HS-27A (cell line): ENCODE measurements at regions not wholly inside any gene's neighbourhood (a gene's known extent, or its start where the extent isn't known, plus 50 kb on each side); places are given as distances from the start of the nearest gene placed in this dataset.
"Not testable (repeated sequence)": the region's sequence is repeated elsewhere in the genome, so short reads cannot be mapped to it uniquely, and the experiment has no call there.

ENCODE experiments used
- DNase-seq: peaks from one replicate; pipeline ENCODE4 v3.0.0-alpha.2; 2012; ENCODE audit warnings: low read depth, missing footprints

DNA sequence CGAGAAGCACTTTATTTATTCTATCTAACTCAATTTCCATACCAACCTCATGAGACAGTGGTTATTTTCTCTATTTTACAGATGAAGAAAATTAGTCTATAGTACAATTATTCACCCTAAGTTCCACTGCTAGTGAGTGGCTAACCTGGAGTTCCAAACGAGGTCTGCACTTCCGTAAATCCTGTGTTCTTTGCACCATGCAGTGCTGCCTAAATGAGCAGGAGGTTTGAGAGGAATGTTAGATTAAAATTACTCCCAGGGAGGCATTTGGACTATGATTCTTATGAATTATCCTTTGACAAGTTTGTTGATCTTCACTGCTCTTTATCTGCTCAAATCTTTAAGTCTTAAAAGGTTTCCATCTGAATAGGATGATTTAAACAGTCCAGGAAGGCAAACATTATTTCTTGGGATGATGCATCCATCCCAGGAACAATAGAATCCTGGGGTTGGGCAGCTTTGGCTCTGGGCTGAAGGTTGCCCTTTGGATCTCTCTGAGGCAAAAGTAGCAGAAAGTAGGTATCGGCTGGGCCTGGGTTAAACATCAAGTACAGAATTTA, 400.8 kb downstream of the REEP3 start:
- no peak for DNase-seq

DNA sequence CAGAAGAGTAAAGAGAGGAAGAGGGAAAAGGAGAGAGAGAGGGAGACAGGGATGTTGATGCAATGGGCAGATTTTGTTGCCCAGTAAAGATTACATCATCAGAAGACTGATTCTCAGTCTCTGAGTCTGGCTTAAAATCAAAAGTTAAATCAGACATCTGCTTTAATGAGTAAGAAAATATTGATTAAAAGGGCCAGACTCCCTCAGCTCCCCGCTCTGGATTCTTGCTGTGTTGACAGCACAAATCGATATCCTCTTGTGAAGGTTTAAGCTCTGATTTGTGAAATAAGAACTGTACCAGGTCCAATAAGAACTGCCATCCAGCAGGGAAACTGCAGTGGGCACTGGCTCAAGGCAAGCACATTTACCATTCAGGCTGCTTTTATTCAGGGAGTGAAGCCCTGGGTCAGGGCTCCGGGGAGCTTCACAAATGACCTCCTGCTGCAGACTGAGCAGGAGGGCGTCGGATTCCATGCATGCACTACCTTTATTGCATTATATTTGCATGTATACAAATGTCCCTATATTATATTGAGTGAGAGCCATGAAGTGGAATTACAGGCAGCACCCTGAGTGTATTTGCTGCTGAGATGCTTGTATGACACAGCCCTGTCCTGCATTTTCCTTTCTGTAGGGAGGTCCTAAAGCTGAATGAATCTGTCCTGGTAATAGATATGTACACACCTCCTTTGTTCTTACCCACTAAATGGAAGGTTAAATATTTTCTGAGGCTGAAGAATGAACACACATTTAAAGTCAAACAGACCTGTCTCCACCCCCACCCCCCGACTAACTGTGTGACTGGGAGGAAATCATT, 401.5 kb downstream of the REEP3 start:
- DNase-seq: no peak

- DNase-seq: no peak
Observed at GRCh38 chr10:63929831-63930467, 408.7 kb downstream of the REEP3 start.

- no peak for DNase-seq
Observed at GRCh38 chr10:63930584-63930983, 409.4 kb downstream of the REEP3 start.

DNA sequence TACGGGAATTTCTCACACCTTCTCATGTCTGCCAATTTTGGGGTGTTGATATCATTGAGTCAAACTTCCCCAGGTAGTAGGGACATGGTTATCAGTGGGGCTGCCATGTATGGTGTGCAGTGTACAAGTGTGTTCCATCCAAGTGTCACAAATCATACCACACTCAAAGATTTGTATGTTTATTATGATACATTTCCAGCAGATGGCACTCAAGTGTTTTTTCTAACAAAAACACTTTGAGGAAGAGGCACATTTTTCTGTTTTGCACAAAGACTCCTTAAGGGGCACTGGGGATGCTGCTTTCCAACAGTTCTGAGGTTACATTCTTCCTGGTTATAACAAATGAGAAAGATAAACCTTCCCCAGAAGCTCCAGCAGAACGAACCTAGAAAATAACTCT, 414.5 kb downstream of the REEP3 start:
- no peak for DNase-seq

- DNase-seq: no peak
Observed at GRCh38 chr10:63940277-63940922, 419.2 kb downstream of the REEP3 start.

DNA sequence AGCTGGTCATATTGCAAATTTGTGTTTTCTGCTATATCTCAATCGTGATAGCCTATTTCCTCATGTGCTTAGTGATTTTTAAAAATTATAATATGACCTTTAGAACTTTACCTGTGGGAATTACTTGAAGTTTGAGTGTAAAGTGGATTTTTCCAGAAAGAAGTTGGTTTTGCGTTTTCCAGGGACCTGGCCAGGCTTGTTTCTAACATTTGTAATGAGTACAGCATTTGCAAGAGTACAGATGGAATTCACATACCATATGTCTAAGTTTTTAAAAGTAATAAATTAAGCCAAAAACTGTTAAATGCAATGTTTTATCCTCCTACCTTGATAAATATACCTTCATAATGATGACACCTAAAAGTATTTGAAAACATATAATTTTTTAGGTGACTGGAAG, 443.2 kb downstream of the REEP3 start:
- DNase-seq: no peak

DNA sequence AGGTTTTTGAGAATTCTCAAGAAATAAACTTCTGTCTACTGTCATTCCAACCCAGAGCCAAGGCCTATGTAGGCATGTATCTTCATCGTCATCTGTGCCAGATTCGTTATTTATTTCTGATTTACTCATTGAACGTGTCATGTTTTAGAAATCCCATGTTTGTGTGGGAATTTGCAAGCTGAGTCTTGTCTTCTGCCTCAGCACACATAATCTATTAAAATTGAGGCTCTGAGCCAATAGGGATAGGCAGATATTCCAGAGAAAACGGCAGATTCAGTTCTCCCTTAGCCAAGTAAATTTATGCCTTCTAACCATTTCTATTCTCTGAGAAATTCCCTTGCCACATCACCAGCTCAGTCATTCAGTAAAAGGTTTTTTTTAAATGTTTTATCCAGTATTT, 444.6 kb downstream of the REEP3 start:
- no peak for DNase-seq

GRCh38 chr10:63972949-63973827, 452.0 kb downstream of the REEP3 start:
- DNase-seq: no peak

DNA sequence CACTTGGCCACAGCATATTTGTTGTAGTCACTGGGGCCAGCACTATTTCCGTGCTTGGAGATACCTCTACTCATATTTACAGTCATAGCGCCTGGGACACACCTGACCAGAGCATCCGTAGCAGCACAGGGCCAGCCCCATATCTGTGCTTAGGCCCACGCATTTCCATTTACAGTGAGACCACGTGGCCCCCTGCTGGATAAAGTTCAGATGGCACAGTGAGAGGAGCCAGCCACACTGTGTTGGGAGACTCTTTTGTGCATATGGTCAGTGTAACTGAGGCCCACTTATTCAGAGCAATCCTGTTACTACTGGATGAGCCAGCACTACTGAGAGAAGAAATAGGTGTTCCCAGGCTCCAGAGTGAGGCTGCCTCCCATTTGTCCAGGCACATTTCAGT, 455.3 kb downstream of the REEP3 start:
- DNase-seq: no peak

DNA sequence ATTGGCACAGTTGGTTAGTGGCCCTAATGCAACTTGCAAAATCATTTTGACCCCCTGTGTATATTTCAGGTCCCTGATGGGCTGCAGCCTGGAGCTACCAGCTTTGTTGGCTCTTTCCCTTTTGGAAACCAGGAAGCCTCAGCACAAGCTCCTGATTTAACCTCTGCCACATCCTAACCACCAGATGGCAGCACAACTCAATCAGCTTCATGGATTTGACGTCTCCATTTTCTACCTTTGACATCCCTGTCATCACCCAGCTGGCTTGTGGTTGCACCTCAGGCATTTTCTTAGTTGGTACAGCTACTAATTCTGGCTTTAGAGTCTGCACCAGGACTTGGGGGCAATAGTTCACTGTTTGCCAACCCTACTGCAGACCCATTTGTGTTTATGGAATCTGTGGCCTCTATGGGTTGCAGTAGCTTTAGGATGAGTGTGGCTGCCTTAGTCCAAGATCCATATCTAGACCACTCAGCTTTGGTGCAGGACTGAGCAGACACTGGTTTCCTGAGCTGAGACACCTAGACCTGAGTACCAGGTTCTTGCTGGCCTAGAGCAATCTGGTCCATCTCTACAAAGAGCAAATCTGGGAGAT, 456.2 kb downstream of the REEP3 start:
- DNase-seq: no peak

DNA sequence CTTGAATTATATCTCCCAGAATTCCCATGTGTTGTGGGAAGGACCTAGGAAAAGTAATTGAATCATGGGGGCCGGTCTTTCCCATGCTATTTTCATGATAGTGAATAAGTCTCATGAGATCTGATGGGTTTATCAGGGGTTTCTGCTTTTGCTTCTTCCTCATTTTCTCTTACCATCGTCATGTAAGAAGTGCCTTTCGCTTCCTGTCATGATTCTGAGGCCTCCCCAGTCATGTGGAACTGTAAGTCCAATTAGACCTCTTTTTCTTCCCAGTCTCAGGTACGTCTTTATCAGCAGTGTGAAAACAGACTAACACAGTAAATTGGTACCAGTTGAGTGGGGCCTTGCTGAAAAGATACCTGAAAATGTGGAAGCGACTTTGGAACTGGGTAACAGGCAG, 459.7 kb downstream of the REEP3 start:
- DNase-seq: not testable (repeated sequence)

GRCh38 chr10:63984061-63984460, 462.9 kb downstream of the REEP3 start:
- DNase-seq: not testable (repeated sequence)

DNA sequence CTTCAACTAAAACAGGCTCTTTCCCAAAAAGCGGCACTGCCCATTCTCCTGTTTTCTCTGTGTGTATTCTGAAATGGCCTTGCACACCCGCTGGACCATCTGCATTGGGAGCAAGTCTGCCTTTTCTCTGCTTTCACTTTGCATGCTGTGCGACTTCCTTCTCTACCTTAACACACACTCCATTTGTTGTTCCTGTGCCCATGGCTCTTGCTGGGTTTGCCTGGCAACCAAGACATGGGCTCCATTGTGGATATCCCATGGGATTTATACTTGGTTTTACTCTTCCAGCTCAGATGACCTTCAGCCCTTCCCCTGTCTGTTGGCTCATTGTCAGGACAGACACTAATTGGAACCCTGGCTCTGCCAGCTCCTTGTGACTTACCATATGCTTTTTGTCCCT, 465.3 kb downstream of the REEP3 start:
- no peak for DNase-seq

DNA sequence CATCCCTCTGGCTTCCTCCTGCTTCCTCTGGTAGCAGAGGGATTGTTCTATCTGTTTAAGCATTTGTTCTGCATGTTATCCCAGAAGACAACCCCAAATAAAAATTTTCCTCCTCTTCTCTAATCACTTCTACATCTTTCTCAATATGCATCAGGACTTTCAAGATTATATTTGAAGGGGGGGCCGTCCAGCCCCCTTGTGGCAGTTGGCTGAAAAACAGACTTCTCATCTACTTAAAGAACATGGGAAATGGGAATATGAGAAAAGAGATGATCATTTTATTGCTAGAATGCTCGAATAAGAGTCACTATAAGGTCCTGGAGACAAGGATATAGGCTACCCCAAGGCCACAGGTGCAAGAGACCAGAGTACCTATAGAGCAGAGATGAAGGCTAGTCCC, 466.0 kb downstream of the REEP3 start:
- DNase-seq: no peak

DNA sequence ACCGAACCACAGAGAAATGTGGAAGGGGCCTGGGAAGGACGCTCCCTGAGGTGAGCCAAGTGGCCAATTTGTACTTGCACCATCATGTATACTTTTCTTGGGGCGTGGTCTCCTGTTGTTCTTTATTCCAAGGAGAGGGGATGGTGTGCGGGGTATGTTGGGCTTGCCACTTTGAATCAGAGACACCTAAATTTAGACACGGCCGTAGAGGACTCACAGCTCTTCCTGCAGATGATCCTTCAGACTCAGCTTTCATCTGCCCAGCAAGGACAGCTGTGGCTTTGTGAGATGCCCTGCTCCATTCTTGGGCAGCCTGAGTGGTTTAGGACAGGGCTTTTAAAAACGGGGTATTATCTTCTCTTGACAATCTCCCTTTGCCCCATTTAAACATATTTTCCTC, 473.2 kb downstream of the REEP3 start:
- no peak for DNase-seq

DNA sequence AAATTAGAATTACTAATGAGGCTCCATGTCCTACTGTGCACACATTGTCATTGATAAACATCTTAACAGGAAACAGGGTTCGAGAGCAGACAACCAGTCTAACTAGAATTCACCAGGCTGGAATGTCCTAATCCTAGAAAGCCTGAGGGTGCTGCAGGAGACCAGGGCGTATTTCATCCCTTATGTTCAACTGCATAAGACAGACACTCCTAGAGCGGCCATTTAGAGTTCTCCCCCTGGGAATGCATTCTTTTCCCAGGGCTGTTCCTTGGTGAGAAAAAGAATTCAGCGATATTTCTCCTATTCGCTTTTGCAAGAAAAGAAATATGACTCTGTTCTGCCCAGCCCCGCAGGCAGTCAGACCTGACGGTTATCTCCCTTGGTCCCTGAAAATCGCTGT, 486.0 kb downstream of the REEP3 start:
- no peak for DNase-seq

GRCh38 chr10:64010711-64011110, 489.5 kb downstream of the REEP3 start:
- DNase-seq: no peak

GRCh38 chr10:64011912-64012714, 490.9 kb downstream of the REEP3 start:
- DNase-seq: no peak

- DNase-seq: no peak
Observed at GRCh38 chr10:64014281-64014680, 493.1 kb downstream of the REEP3 start.
